GM21786 (cell line): ENCODE measurements at regions not wholly inside any gene's neighbourhood (a gene's known extent, or its start where the extent isn't known, plus 50 kb on each side); places are given as distances from the start of the nearest gene placed in this dataset.
"Not testable (repeated sequence)": the region's sequence is repeated elsewhere in the genome, so short reads cannot be mapped to it uniquely, and the experiment has no call there.

Experiments used
- ATAC-seq: cut with Tn5 transposase; IDR thresholded peaks from one replicate; pipeline ENCODE4 v1.9.1; 2021; ENCODE audit not compliant: unreplicated experiment

DNA sequence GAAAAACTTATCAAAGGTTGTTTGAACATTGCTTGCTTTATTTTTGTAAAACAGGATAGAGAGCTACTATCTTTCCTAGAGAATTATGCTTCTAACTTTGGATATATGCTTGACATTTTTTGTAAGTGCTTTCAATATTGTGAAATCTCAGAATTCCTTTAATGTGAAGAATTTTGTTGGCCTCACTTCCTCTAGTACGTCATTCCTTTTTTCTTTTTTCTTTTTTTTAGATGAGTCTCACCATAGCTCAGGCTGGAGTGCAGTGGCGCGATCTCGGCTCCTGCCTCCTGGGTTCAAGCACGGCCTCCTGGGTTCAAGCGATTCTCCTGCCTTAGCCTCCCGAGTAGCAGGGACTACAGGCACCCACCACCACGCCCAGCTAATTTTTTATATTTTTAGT is 668.1 kb downstream of the RFPL4B start:
- no peak for ATAC-seq

- no peak for ATAC-seq
Measured at GRCh38 chr6:113017353-113017752, 670.2 kb downstream of the RFPL4B start.

DNA sequence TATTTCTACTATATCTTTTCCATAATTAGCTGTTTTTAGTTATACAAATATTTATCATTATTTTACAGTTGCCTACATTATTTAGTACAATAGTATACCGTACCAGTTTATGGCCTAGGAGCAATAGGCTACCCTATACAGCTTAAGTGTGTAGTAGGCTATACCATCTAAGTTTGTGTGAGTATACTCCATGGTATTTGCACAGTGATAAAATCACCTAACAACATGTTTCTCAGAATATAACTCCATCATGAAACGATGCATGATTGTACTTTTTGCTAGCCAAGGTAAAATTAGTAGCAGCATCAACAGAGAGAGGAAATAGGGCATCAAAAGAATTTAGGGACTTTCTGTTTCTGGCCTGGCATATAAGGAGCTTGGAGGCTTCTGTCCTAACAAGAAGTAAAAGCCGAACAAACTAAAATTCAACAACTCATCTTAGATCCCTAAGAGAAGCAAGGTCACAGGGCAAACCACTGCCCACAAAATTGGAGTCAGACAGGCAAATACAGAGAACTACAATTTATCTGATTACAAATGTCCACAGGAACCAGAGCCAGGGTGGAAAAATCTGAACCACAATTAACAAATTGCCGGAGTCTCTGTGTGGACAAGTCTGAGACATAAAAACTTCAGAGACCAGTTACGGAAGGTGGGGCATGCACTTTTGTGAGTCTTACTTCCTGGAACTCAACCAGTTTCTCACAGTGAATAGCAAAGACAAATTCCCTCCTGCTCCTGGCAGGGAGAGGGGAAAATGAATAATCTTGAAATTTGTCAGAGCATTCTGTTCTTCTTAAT is 671.4 kb downstream of the RFPL4B start:
- no peak for ATAC-seq

- ATAC-seq: no peak
Measured at GRCh38 chr6:113019176-113019575, 672.0 kb downstream of the RFPL4B start.

- ATAC-seq: no peak
Measured at GRCh38 chr6:113027780-113028179, 680.6 kb downstream of the RFPL4B start.

DNA sequence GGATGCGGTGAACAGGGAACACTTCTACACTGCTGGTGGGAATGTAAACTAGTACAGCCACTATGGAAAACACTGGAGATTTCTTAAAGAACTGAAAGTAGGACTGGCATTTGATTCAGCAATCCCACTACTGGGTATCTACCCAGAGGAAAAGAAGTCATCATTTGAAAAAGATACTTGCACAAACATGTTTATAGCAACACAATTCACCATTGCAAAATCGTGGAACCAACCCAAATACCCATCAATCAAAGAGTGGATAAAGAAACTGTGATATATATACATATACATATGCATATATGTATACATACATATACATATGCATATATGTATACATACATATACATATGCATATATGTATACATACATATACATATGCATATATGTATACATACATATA is 682.0 kb downstream of the RFPL4B start:
- not testable (repeated sequence) for ATAC-seq

GRCh38 chr6:113031591-113032238 is 684.6 kb downstream of the RFPL4B start:
- no peak for ATAC-seq

- ATAC-seq: no peak
Measured at GRCh38 chr6:113039005-113039404, 691.9 kb downstream of the RFPL4B start.

GRCh38 chr6:113047148-113047547 is 700.0 kb downstream of the RFPL4B start:
- ATAC-seq: no peak

- ATAC-seq: no peak
Measured at GRCh38 chr6:113047932-113048331, 700.8 kb downstream of the RFPL4B start.

DNA sequence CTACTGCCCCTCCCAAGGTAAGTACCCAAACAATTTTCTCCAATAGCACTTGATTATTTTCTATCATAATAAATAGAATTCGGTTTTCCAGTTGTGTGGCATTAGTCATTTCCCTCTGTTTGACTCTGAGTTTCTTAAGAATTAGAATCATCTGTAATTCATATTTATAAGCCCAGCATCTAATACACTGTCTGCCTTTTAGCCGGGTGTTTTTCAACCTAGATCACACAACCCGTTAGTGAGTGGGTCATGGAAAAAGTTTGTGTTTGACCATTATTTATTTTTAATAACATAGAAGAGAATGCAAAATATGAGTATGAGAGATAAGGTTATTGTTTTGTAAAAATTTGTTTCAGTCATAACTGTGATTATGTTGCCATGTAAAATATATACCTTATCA is 701.6 kb downstream of the RFPL4B start:
- ATAC-seq: no peak

- ATAC-seq: no peak
Measured at GRCh38 chr6:113049190-113049589, 702.1 kb downstream of the RFPL4B start.

DNA sequence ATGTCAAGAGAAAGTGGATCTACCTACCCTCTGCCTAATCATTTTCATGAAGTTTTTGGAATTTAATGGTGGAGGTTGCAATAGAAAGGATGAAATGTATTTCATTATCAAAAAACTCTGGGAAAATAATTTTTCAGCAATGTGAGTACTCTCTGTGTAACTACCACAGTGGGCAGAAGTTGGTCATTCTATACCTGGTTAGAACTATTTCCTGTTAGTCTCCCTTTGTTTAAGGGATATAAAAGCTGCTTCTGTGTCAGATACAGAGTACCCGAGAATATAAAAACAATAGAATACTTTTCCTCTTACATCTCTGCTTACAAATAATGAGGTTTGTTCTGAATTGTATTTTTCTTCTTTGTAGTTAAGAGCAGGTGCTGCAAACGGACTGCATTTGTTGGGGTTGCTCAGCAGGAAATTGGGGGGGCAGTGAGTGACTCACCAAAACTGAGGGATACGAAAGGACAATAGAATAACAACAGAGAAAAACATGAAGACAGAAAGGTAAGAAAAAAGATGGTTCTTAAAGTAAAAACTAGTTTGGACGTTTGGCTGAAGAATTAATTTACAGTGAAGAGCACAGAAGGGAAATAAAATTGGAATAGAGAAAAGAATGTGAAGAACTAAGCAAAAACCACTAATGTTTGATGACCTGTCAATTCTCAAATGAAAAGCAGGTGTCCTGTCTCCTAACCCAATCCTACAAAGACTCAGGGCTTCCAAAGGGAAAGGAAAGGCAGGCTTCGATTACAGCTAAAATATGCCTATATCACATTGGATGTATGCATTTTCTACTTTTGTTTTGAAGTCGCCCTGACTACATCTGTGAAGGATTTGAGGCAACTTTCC is 703.1 kb downstream of the RFPL4B start:
- no peak for ATAC-seq

DNA sequence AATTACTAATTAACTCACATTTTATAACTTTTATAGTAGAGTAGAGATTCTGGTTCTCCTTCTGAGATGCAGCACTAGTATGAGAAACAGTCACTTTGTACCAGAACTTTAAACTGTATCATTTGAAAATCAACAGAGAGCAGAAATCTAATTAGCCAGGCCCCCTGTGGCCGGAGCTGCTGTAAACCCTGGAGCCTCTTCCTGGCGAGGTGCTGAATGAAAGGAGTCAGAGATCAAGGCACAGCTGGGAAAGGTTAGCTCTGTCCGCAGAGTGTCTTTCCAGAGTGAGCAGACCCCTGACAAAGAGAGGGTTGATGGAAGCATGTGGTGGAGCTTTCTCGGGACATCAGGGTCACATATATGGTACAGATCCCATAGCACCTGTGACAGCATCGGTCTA is 703.8 kb downstream of the RFPL4B start:
- no peak for ATAC-seq

DNA sequence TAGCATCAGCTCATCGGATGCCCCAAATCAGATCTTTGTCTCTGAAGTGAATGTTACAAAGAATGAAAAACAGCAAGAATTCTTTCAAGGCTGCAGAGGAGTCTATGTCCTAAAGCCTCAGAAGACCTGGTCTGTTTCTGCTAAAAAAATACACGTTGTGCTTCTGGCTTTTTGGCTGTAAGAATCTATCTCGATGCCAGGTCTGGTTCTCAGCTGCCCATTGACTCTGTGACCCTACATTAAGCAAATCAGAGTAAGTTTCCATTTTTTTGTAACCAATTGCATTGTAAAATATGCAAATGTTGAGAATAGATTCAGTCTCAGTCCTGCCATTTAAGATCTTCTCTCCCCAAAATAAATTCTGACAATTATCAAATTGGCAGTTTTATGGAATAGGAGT is 705.4 kb downstream of the RFPL4B start:
- ATAC-seq: no peak

DNA sequence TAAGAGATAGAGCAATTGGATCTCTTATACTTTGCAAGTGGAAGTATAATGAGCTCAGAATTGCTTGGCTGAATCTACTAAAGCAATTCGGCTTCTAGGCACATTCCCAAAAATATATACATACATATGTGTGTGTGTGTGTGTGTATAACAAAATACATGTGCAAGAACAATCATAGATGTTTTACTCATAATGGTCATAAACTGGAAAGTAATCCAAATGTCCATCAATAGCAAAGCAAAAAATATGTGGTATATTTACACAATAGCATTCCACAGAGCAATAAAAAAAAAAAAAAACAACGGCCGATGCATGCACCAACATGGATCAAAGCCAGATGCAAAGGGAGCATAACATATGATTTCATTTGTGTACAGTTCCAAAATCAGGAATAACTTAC is 707.9 kb downstream of the RFPL4B start:
- no peak for ATAC-seq

DNA sequence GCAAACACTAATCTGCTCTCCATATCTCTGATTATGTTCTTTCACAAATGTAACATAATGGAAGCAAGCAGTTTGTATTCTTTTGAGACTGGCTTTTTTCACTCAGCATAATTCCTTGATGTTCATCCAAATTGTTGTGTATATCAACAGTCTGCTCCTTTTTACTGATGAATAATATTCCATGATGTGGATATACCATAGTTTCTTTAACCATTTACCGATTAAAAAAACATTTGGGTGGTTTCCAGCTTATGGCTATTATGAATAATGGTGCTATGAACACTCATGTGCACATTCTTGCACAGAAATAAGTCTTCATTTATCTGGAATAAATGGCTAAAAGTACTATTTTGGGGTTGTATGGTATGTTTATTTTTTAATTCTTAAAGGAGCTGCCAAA is 708.9 kb downstream of the RFPL4B start:
- no peak for ATAC-seq

GRCh38 chr6:113057567-113058053 is 710.5 kb downstream of the RFPL4B start:
- no peak for ATAC-seq

DNA sequence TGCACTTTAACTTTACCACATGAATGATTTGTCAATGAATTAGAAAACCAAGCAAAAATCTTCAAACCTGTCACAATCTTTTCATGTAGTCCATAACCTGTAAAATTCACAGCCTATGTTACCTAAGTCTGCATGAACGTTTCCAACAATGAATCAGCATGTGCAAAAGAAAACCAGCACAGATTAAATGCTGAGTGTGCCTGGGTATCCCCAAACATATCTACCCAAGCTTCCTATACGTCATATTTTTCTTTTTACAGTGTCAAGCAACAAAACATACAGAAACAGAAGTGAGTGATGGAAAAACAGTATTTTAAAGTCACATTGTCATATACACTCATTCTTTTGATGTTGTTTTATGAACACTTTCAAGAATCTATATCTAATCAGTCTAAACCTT is 713.5 kb downstream of the RFPL4B start:
- no peak for ATAC-seq

GRCh38 chr6:113065611-113066010 is 718.5 kb downstream of the RFPL4B start:
- ATAC-seq: no peak

DNA sequence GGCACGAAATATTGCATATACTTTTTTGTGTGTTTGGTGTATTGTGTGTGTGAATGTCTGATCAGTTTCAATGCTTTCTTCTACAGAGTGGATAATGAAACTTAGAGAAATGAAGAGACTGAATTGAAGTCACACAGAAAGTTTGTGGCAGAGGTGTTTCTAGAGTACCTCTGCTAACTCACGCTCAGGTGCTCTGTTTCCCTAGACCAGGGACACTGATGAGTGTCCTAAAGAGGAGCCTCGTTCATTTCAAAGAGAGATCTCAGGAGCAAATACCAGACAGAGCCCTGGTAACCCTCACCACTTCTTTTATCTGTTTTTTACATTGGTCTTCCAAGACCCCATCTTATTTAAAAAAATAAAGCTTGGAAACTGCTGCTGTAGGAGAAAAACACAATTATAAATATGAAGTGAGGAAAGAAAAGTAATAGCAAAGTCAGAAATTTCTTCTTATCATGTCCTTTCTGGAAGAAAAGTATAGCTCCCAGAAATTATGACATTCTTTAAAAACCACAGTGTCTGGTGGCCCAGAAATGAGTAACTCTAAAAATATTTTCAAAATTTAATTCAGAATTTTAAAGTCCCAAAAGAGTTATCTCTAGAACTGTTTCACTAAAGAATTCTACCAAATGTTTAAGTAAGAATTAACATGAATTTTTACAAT is 720.6 kb downstream of the RFPL4B start:
- no peak for ATAC-seq
